T-cell (primary cell): ENCODE measurements at regions not wholly inside any gene's neighbourhood (a gene's known extent, or its start where the extent isn't known, plus 50 kb on each side); places are given as distances from the start of the nearest gene placed in this dataset.
A peak's percentile ranks its signal among the peaks of the same experiment; 100 is the strongest.

Experiments
- ATAC-seq, 4 experiments: fragments of 200-7000 bp in 3 of 4; fragments of 150-1000 bp in 1 of 4; cut with Tn5 transposase; replicated peaks in 1 of 4; 1 replicate in 3 of 4; 2 replicates in 1 of 4; pipeline ENCODE4 v1.10.0; 2021; ENCODE audit warnings: moderate library complexity in 3 of 4, mild to moderate bottlenecking in 2 of 4, moderate number of reproducible peaks in 1 of 4
- CTCF ChIA-PET, 2 donors: fragments of 300-600 bp; sonication (Branson Sonifier 250); formaldehyde crosslinking; loops; one replicate each; lab custom pipeline; 2022; ENCODE audit warnings: antibody characterized with exemption in 2 of 2; lab: Charles Lee
- POLR2A ChIA-PET, 2 donors: fragments of 300-600 bp; sonication (Branson Sonifier 250); formaldehyde crosslinking; loops; one replicate each; lab custom pipeline; 2022; ENCODE audit warnings: antibody characterized with exemption in 2 of 2; lab: Charles Lee
- DNase-seq, 35 experiments: peaks; one replicate each; pipeline versions ENCODE4 v3.0.0 to v3.0.0-alpha.2; 2013 to 2023
- H3K27ac ChIP-seq: one replicate; pipeline ENCODE4 v1.5.1; 2013; ENCODE audit warnings: low read length
- H3K27me3 ChIP-seq, 2 experiments: replicated peaks in 1 of 2; 1 replicate in 1 of 2; 2 replicates in 1 of 2; pipeline versions ENCODE4 v1.6.1 to v1.7.0; 2013; ENCODE audit warnings: low read length in 1 of 2, mixed read lengths in 1 of 2; ENCODE audit not compliant: control insufficient read depth in 2 of 2, insufficient read depth in 2 of 2; ENCODE audit errors: extremely low read depth in 1 of 2
- H3K36me3 ChIP-seq, 2 donors: 1 replicate in 1 of 2; 2 replicates in 1 of 2; pipeline versions ENCODE4 v1.6.1 to v1.7.0; 2013; ENCODE audit warnings: low read length in 1 of 2; ENCODE audit not compliant: control insufficient read depth in 2 of 2, insufficient read depth in 1 of 2; ENCODE audit errors: extremely low read depth in 1 of 2
- H3K4me1 ChIP-seq, 2 experiments: 1 replicate in 1 of 2; 2 replicates in 1 of 2; pipeline versions ENCODE4 v1.6.1 to v1.7.0; 2013; ENCODE audit warnings: low read length in 2 of 2, mixed read lengths in 1 of 2; ENCODE audit not compliant: insufficient read depth in 2 of 2, control insufficient read depth in 1 of 2; ENCODE audit errors: extremely low read depth in 1 of 2
- H3K4me3 ChIP-seq, 2 donors: 1 replicate in 1 of 2; 2 replicates in 1 of 2; pipeline versions ENCODE4 v1.5.1 to v1.7.0; 2013; ENCODE audit warnings: mild to moderate bottlenecking in 2 of 2, low read length in 1 of 2, moderate library complexity in 1 of 2; ENCODE audit not compliant: control insufficient read depth in 1 of 2; ENCODE audit errors: extremely low read depth in 1 of 2
- H3K9me3 ChIP-seq: 2 replicates; pipeline ENCODE4 v1.7.0; 2013
- H3K27ac Mint-ChIP-seq, 2 donors: one replicate each; pipeline ENCODE4 v1.8.0; 2020 to 2021; ENCODE audit warnings: mild to moderate bottlenecking in 2 of 2, mixed read lengths in 2 of 2
- H3K27me3 Mint-ChIP-seq, 2 donors: one replicate each; pipeline ENCODE4 v1.8.0; 2021 to 2022; ENCODE audit warnings: mixed read lengths in 2 of 2
- H3K36me3 Mint-ChIP-seq: one replicate; pipeline ENCODE4 v1.8.0; 2021; ENCODE audit warnings: mixed read lengths
- H3K4me1 Mint-ChIP-seq, 3 donors: one replicate each; pipeline ENCODE4 v1.8.0; 2020 to 2022; ENCODE audit warnings: mixed read lengths in 3 of 3, mild to moderate bottlenecking in 1 of 3
- H3K4me3 Mint-ChIP-seq, 3 donors: one replicate each; pipeline ENCODE4 v1.8.0; 2020 to 2022; ENCODE audit warnings: mild to moderate bottlenecking in 3 of 3, mixed read lengths in 3 of 3, moderate library complexity in 3 of 3
- H3K9me3 Mint-ChIP-seq, 3 donors: one replicate each; pipeline ENCODE4 v1.8.0; 2020 to 2022; ENCODE audit warnings: mixed read lengths in 3 of 3
- WGBS: methylation state at CpG from one replicate; pipeline ENCODE4 v1.1.5; 2013; ENCODE audit warnings: missing lambda C conversion rate; ENCODE audit not compliant: insufficient coverage; 5-methylcytosine and 5-hydroxymethylcytosine counted together

DNA sequence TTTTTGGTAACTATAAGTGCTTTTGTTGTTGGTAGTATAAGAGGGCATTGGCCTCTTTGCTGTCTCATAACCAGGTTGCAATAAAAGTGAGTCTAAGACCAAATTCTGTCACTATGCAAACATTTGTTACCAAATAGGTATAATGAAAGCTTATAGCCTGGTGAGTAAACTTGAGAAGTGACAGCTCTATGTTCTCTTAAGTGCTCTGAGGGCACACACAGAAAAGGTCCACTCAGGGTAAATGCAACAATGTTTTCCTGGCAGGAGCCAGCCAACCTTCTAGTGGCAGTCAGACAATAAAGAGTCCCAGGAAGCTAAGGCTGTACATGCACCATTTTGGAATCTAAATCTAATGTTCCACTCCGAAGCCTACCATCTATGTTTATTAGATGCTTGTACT, 262.1 kb upstream of the TGFBR2 start:
- H3K36me3 ChIP-seq, result no peaks in the 10 kb centered on the region
- H3K9me3 ChIP-seq, result no peaks in the 10 kb centered on the region
- WGBS, result no CpG with 5 or more reads among the region's 1 CpG
- H3K9me3 Mint-ChIP-seq, result no peaks in the 10 kb centered on the region
- no peak for DNase-seq
- CTCF ChIA-PET, result no interaction called here
- no peaks in the 10 kb centered on the region for H3K36me3 Mint-ChIP-seq
- POLR2A ChIA-PET, result interaction anchor here in 1 of 2 donors (0.6 to 1.1 kb wide), 2 partner anchors 10 to 303 kb away, joined by 3 to 4 read pairs; no protein-coding TSS in a partner anchor
- H3K27me3 ChIP-seq, result no peaks in the 10 kb centered on the region
- no peak overlapping the region for H3K4me3 Mint-ChIP-seq
- peaks cover 35 to 50% (median 40%) of the 10 kb centered on the region in 3 donors for H3K4me1 Mint-ChIP-seq
- H3K27ac ChIP-seq, result no peak overlapping the region
- H3K4me3 ChIP-seq, result no peak overlapping the region
- H3K4me1 ChIP-seq, result peaks cover 0 to 19% of the 10 kb centered on the region in 2 experiments
- no peak for ATAC-seq
- H3K27me3 Mint-ChIP-seq, result no peaks in the 10 kb centered on the region
- no peak overlapping the region for H3K27ac Mint-ChIP-seq

DNA sequence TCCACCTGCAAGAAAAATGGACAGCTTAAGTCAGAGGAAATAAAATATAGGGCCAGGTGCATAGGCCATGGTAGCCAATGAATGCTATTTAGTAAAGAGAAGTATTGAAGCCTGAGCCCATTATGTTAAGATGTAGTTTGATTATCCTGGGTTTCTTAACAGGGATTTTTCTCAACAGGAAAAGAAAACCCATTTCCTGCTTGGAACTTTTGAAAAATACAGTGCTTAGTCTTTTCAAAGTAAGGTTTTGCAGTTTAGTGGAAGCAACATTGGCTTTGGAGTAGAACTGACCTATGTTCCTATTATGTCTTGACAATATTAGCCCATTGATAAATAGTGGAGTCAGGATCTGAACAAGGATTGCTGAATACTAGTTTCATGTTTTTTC, 259.5 kb upstream of the TGFBR2 start:
- no peak overlapping the region for H3K27ac Mint-ChIP-seq

DNA sequence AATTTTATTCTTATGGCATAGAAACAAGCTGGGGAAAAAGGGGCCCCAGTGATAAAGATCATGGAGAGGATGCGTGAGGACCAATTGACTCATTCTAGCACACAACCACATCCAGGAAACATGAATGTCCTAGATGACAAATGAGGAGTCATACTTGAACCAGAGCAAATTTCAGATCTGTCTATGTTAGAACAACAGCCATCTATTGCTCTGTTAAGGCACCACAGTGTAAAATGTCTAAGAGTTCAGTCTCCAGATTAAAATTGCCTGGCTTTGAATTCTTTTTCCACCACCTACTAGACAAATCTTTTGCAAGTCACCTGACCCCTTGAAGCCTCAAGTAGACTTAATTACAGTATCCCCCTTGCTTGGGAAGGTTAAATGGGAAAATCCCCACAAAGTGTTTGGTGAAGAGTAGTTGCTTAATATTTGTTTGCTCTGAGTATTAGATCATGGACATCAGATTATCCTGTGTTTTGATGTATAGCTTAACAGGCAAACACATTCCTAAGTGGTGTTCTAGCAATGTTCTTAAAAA, 258.7 kb upstream of the TGFBR2 start:
- H3K27ac ChIP-seq, result no peak overlapping the region
- H3K9me3 ChIP-seq, result no peaks in the 10 kb centered on the region
- no peaks in the 10 kb centered on the region for H3K9me3 Mint-ChIP-seq
- no peaks in the 10 kb centered on the region for H3K27me3 ChIP-seq
- CTCF ChIA-PET, result interaction anchor here in 1 of 2 donors (0.9 kb wide), 1 partner anchor 346 kb away, joined by 3 read pairs; no protein-coding TSS in a partner anchor
- WGBS, result no CpG with 5 or more reads among the region's 1 CpG
- H3K27me3 Mint-ChIP-seq, result no peaks in the 10 kb centered on the region
- H3K4me3 ChIP-seq, result no peak overlapping the region
- ATAC-seq, result peak; percentile 79 to 95 (median 86)
- peak overlapping the region in 1 of 3 donors; percentile 33 for H3K4me3 Mint-ChIP-seq
- POLR2A ChIA-PET, result interaction anchor here in 1 of 2 donors (0.6 kb wide), 1 partner anchor 316 kb away, joined by 3 read pairs; no protein-coding TSS in a partner anchor
- H3K4me1 Mint-ChIP-seq, result peaks cover 65 to 72% (median 69%) of the 10 kb centered on the region in 3 donors
- no peaks in the 10 kb centered on the region for H3K36me3 ChIP-seq
- DNase-seq, result no peak
- H3K27ac Mint-ChIP-seq, result peak overlapping the region in 1 of 2 donors; percentile 1
- H3K36me3 Mint-ChIP-seq, result no peaks in the 10 kb centered on the region
- peaks cover 11 to 41% of the 10 kb centered on the region in 2 experiments for H3K4me1 ChIP-seq

More for the DNA sequence above, 259.5 kb upstream of the TGFBR2 start:
- Histone ChIP-seq H3K36me3 (no peaks in the 10 kb centered on the region), H3K27me3 (no peaks in the 10 kb centered on the region), H3K4me3 (no peak overlapping the region), H3K4me1 (peaks cover 10 to 33% of the 10 kb centered on the region in 2 experiments), H3K9me3 (no peaks in the 10 kb centered on the region), H3K27ac (no peak overlapping the region)
- no peaks in the 10 kb centered on the region for H3K9me3 Mint-ChIP-seq
- DNase-seq, result no peak
- POLR2A ChIA-PET, result no interaction called here
- no peak for ATAC-seq
- no peaks in the 10 kb centered on the region for H3K36me3 Mint-ChIP-seq
- peaks cover 60 to 69% (median 61%) of the 10 kb centered on the region in 3 donors for H3K4me1 Mint-ChIP-seq
- H3K27me3 Mint-ChIP-seq, result no peaks in the 10 kb centered on the region
- CTCF ChIA-PET, result no interaction called here
- no peak overlapping the region for H3K4me3 Mint-ChIP-seq

DNA sequence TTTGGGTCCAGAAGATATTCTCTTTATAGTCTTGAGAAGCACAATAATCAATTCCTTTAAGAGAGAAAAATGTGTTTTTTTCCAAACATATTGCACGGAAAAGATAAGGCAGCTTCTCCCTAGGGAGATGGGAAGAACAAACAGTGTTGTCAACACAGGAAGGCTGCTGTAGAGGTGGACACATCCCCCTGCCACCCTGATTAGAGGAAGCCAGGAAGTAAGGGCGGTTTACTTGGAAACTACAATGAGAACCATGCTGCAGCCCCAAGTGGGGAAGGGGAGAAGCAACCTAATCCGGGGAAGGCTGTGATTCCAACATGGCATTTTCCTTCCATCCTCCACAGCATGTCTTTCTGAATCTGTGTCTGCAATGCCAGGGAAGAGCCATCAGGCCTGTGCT, 256.9 kb upstream of the TGFBR2 start:
- no CpG with 5 or more reads among the region's 3 CpGs for WGBS
- no peaks in the 10 kb centered on the region for H3K36me3 Mint-ChIP-seq
- H3K9me3 Mint-ChIP-seq, result no peaks in the 10 kb centered on the region
- ATAC-seq (no peak), DNase-seq (no peak)
- peaks cover 24 to 55% of the 10 kb centered on the region in 2 experiments for H3K4me1 ChIP-seq
- H3K9me3 ChIP-seq, result no peaks in the 10 kb centered on the region
- no peak overlapping the region for H3K4me3 ChIP-seq
- no peaks in the 10 kb centered on the region for H3K27me3 Mint-ChIP-seq
- peaks cover 80 to 89% (median 84%) of the 10 kb centered on the region in 3 donors for H3K4me1 Mint-ChIP-seq
- ChIA-PET CTCF (interaction anchor here in 1 of 2 donors (0.8 to 1.0 kb wide), 2 partner anchors 14 to 310 kb away, joined by 3 read pairs; no protein-coding TSS in a partner anchor), POLR2A (no interaction called here)
- no peaks in the 10 kb centered on the region for H3K27me3 ChIP-seq
- H3K4me3 Mint-ChIP-seq, result no peak overlapping the region
- H3K27ac ChIP-seq, result no peak overlapping the region
- H3K36me3 ChIP-seq, result no peaks in the 10 kb centered on the region
- H3K27ac Mint-ChIP-seq, result no peak overlapping the region

DNA sequence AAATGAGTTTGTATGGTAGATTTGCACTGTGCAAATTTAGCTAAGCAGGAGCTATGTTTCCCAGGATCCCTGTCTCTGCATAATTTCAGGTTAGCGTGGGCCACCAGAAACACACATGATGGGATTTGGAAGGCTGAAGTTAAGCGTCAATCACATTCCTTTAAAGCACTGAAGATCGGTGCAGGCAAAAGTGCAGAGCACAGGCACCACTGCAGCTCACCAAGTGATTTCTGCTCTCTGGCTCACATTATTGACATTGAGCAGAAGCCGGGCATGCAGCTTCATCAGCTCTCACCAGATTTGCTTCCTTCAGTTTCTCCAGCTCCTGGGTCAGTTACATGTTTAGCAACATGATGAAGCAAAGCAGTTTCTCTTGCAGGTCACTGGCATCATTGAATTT, 256.4 kb upstream of the TGFBR2 start:
- Histone ChIP-seq H3K27me3 (no peaks in the 10 kb centered on the region), H3K4me1 (peaks cover 29 to 60% of the 10 kb centered on the region in 2 experiments), H3K27ac (no peak overlapping the region), H3K9me3 (no peaks in the 10 kb centered on the region), H3K36me3 (no peaks in the 10 kb centered on the region), H3K4me3 (no peak overlapping the region)
- ATAC-seq (no peak), DNase-seq (no peak)
- Mint-ChIP-seq H3K4me1 (peaks cover 85 to 94% (median 89%) of the 10 kb centered on the region in 3 donors), H3K36me3 (no peaks in the 10 kb centered on the region), H3K27me3 (no peaks in the 10 kb centered on the region), H3K4me3 (peak overlapping the region in 1 of 3 donors; percentile 35), H3K9me3 (no peaks in the 10 kb centered on the region), H3K27ac (no peak overlapping the region)
- CTCF ChIA-PET, result interaction anchor here in 1 of 2 donors (0.8 to 1.0 kb wide), 2 partner anchors 15 to 309 kb away, joined by 3 read pairs; no protein-coding TSS in a partner anchor
- POLR2A ChIA-PET, result no interaction called here
- 98% methylated on average over 4 of the region's 4 CpGs for WGBS

DNA sequence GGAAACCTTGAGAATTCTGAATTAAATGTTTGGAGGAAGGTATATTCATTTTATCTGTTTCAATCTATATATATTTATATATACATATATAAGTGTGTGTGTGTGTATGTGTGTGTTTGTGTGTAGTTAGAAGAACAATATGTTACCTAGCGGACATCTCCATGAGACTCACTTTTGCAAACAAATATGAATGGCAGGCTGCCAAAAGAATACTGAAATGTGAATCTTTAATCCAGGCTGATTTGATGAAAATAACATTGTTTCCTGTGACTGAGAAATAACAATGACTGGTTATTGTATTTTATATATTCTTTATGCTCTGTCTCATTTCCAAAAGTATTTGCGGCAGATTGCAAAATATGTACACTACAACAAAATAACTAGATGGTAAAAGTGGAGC, 255.5 kb upstream of the TGFBR2 start:
- H3K27ac Mint-ChIP-seq, result no peak overlapping the region
- H3K9me3 ChIP-seq, result no peaks in the 10 kb centered on the region
- CTCF ChIA-PET, result no interaction called here
- no peaks in the 10 kb centered on the region for H3K27me3 Mint-ChIP-seq
- no peak overlapping the region for H3K27ac ChIP-seq
- no peaks in the 10 kb centered on the region for H3K36me3 ChIP-seq
- no CpG with 5 or more reads among the region's 2 CpGs for WGBS
- H3K4me1 Mint-ChIP-seq, result peaks cover 87 to 94% (median 91%) of the 10 kb centered on the region in 3 donors
- H3K36me3 Mint-ChIP-seq, result no peaks in the 10 kb centered on the region
- ATAC-seq (no peak), DNase-seq (no peak)
- peaks cover 36 to 69% of the 10 kb centered on the region in 2 experiments for H3K4me1 ChIP-seq
- H3K9me3 Mint-ChIP-seq, result no peaks in the 10 kb centered on the region
- peak overlapping the region in 1 of 3 donors; percentile 35 for H3K4me3 Mint-ChIP-seq
- POLR2A ChIA-PET, result no interaction called here
- H3K27me3 ChIP-seq, result no peaks in the 10 kb centered on the region
- no peak overlapping the region for H3K4me3 ChIP-seq
